GM23338 (cell line): ENCODE measurements at regions not wholly inside any gene's neighbourhood (a gene's known extent, or its start where the extent isn't known, plus 50 kb on each side); places are given as distances from the start of the nearest gene placed in this dataset.

Experiments used
- ATAC-seq: fragments of 200-7000 bp; cut with Tn5 transposase; 3 replicates; pipeline ENCODE4 v1.9.1; 2020
- DNase-seq: peaks from one replicate; pipeline ENCODE4 v3.0.0-alpha.2; 2015; ENCODE audit warnings: low spot score
- H2AFZ ChIP-seq: fragments of 200-600 bp; sonication (generic); 2 replicates; pipeline ENCODE4 v1.8.0; 2016; ENCODE audit warnings: antibody characterized with exemption, mild to moderate bottlenecking, moderate library complexity
- H3F3A ChIP-seq: fragments of 200-600 bp; sonication (generic); replicated peaks from 2 replicates; pipeline ENCODE4 v1.8.0; 2017; ENCODE audit warnings: antibody characterized with exemption, mixed run types, low read depth
- H3K27ac ChIP-seq: fragments of 200-600 bp; sonication (generic); 2 replicates; pipeline ENCODE4 v1.6.1; 2016; ENCODE audit warnings: low read depth
- H3K27me3 ChIP-seq: fragments of 200-600 bp; sonication (generic); 2 replicates; pipeline ENCODE4 v1.8.0; 2016; ENCODE audit warnings: mild to moderate bottlenecking, mixed run types, moderate library complexity; ENCODE audit not compliant: insufficient read depth
- H3K36me3 ChIP-seq: fragments of 200-600 bp; sonication (generic); 2 replicates; pipeline ENCODE4 v1.8.0; 2016; ENCODE audit warnings: mild to moderate bottlenecking; ENCODE audit not compliant: insufficient read depth
- H3K4me1 ChIP-seq: fragments of 200-600 bp; sonication (generic); 2 replicates; pipeline ENCODE4 v1.8.0; 2016; ENCODE audit warnings: mild to moderate bottlenecking, moderate library complexity; ENCODE audit not compliant: insufficient read depth
- H3K4me2 ChIP-seq: fragments of 200-600 bp; sonication (generic); 2 replicates; pipeline ENCODE4 v1.7.1; 2017; ENCODE audit warnings: mixed run types
- H3K4me3 ChIP-seq: fragments of 200-600 bp; sonication (generic); 2 replicates; pipeline ENCODE4 v1.6.1; 2016; ENCODE audit warnings: mixed run types
- H3K79me2 ChIP-seq: fragments of 200-600 bp; sonication (generic); replicated peaks from 2 replicates; pipeline ENCODE4 v1.8.0; 2017; ENCODE audit warnings: mild to moderate bottlenecking; ENCODE audit not compliant: insufficient read depth
- H3K9me2 ChIP-seq: fragments of 200-600 bp; sonication (generic); 2 replicates; pipeline ENCODE4 v1.8.0; 2017; ENCODE audit not compliant: insufficient read depth
- H4K20me1 ChIP-seq: fragments of 200-600 bp; sonication (generic); replicated peaks from 2 replicates; pipeline ENCODE4 v1.8.0; 2017; ENCODE audit warnings: mild to moderate bottlenecking; ENCODE audit not compliant: insufficient read depth
- H3K27ac Mint-ChIP-seq: 2 replicates; pipeline ENCODE4 v1.8.0; 2020; ENCODE audit warnings: inconsistent platforms, mild to moderate bottlenecking, moderate library complexity, mixed read lengths
- H3K27me3 Mint-ChIP-seq: 3 replicates; pipeline ENCODE4 v1.8.0; 2022; ENCODE audit warnings: low read depth, mild to moderate bottlenecking, moderate library complexity, mixed read lengths, inconsistent platforms; ENCODE audit not compliant: insufficient read depth, poor library complexity
- H3K36me3 Mint-ChIP-seq: 3 replicates; pipeline ENCODE4 v1.8.0; 2021; ENCODE audit warnings: low read depth, mild to moderate bottlenecking, inconsistent platforms, moderate library complexity, mixed read lengths
- H3K4me1 Mint-ChIP-seq: 3 replicates; pipeline ENCODE4 v1.8.0; 2020; ENCODE audit warnings: mild to moderate bottlenecking, inconsistent platforms, mixed read lengths
- H3K4me3 Mint-ChIP-seq: 3 replicates; pipeline ENCODE4 v1.8.0; 2021; ENCODE audit warnings: moderate library complexity, mild to moderate bottlenecking, inconsistent platforms, mixed read lengths
- H3K9me3 Mint-ChIP-seq: 3 replicates; pipeline ENCODE4 v1.8.0; 2020; ENCODE audit warnings: moderate library complexity, mild to moderate bottlenecking, inconsistent platforms, mixed read lengths
- EZH2phosphoT487 ChIP-seq: fragments of 200-600 bp; sonication (generic); IDR thresholded peaks from one replicate; pipeline ENCODE4 v1.8.1; 2018; ENCODE audit warnings: antibody characterized with exemption; ENCODE audit not compliant: unreplicated experiment
- REST ChIP-seq: IDR thresholded peaks from one replicate; pipeline ENCODE4 v1.6.1; 2018; ENCODE audit warnings: antibody characterized with exemption; ENCODE audit not compliant: unreplicated experiment
- ZNF114 ChIP-seq: fragments of 250-450 bp; sonication (Bioruptor Pico); IDR thresholded peaks from 2 replicates; pipeline ENCODE4 v1.5.0; 2020; ENCODE audit warnings: mild to moderate bottlenecking, moderate library complexity
- ZNF462 ChIP-seq: fragments of 250-450 bp; sonication (Bioruptor Pico); IDR thresholded peaks from 2 replicates; pipeline ENCODE4 v1.5.0; 2020; ENCODE audit warnings: mild to moderate bottlenecking, moderate library complexity

- no peaks in the 10 kb centered on the region for H3K4me1 Mint-ChIP-seq
- H4K20me1 ChIP-seq, result no peaks in the 10 kb centered on the region
- H3F3A ChIP-seq, result no peaks in the 10 kb centered on the region
- no peak overlapping the region for H3K4me2 ChIP-seq
- TF ChIP-seq ZNF114 (CRISPR knock-in tag) (no peak), REST (no peak), EZH2phosphoT487 (no peak), ZNF462 (CRISPR knock-in tag) (no peak)
- H3K27ac ChIP-seq, result no peak overlapping the region
- DNase-seq (no peak), ATAC-seq (no peak)
- no peaks in the 10 kb centered on the region for H3K9me2 ChIP-seq
- peaks cover 29% of the 10 kb centered on the region for H3K36me3 Mint-ChIP-seq
- H3K4me3 Mint-ChIP-seq, result no peak overlapping the region
- H3K36me3 ChIP-seq, result no peaks in the 10 kb centered on the region; the same call in 1 of the 2 replicates
- no peaks in the 10 kb centered on the region for H3K27me3 ChIP-seq
- no peak overlapping the region for H2AFZ ChIP-seq
- no peak overlapping the region for H3K4me3 ChIP-seq
- H3K27ac Mint-ChIP-seq, result no peak overlapping the region
- H3K27me3 Mint-ChIP-seq, result peaks cover 3% of the 10 kb centered on the region
- H3K79me2 ChIP-seq, result no peaks in the 10 kb centered on the region
- peaks cover 28% of the 10 kb centered on the region for H3K9me3 Mint-ChIP-seq
- H3K4me1 ChIP-seq, result no peaks in the 10 kb centered on the region
Measured at GRCh38 chrX:74090049-74090448, 213.9 kb upstream of the ZCCHC13 start.
